HCT116 (cell line): ENCODE measurements at regions not wholly inside any gene's neighbourhood (a gene's known extent, or its start where the extent isn't known, plus 50 kb on each side); places are given as distances from the start of the nearest gene placed in this dataset.

Experiments
- ATAC-seq: fragments of 200-7000 bp; cut with Tn5 transposase; 2 replicates; pipeline ENCODE4 v1.9.1; 2020; ENCODE audit warnings: mild to moderate bottlenecking, moderate library complexity
- BruUV-seq: library from RNA; stranded (reverse); fragments of 400-500 nt; replicated peaks from 2 replicates; lab custom pipeline; 2021; lab: Mats Ljungman, UMichigan
- CTCF ChIA-PET: fragments of 300-600 bp; sonication (Branson Sonifier 250); formaldehyde crosslinking; loops from one replicate; lab custom pipeline; 2021; ENCODE audit warnings: antibody characterized with exemption; lab: Charles Lee
- POLR2A ChIA-PET: fragments of 300-600, 350-600 bp; sonication (Branson Sonifier 250); formaldehyde crosslinking; loops from one replicate; lab custom pipeline; 2021; ENCODE audit warnings: antibody characterized with exemption; lab: Charles Lee
- RAD21 ChIA-PET, 2 experiments: fragments of 300-600 bp; sonication (Branson Sonifier 250); formaldehyde crosslinking; loops; one replicate each; lab custom pipeline; 2023; ENCODE audit warnings: low total read pairs in 2 of 2; ENCODE audit not compliant: uncharacterized antibody in 2 of 2, unreplicated experiment in 2 of 2, low non-redundant PET in 1 of 2; lab: Charles Lee
- DNase-seq: peaks from one replicate; pipeline ENCODE4 v3.0.0-alpha.2; 2010; ENCODE audit warnings: low read depth, low spot score
- H2AFZ ChIP-seq: fragments of 200-600 bp; shearing (Covaris generic), sonication (generic); 2 replicates; pipeline ENCODE4 v1.6.1; 2017; ENCODE audit warnings: low read depth, mixed run types, mixed read lengths, antibody characterized with exemption, low read length; ENCODE audit not compliant: poor library complexity, severe bottlenecking
- H3K27ac ChIP-seq: 2 replicates; pipeline ENCODE4 v1.5.1; 2012; ENCODE audit warnings: low read depth, low read length
- H3K27me3 ChIP-seq: fragments of 200-600 bp; sonication (generic); 2 replicates; pipeline ENCODE4 v1.6.1; 2016; ENCODE audit warnings: mixed run types, low read length, mixed read lengths; ENCODE audit not compliant: insufficient read depth
- H3K36me3 ChIP-seq, 2 experiments: fragments of 200-500 bp in 1 of 2; fragments of 200-600 bp in 1 of 2; sonication (Bioruptor generic) in 1 of 2; sonication (generic) in 1 of 2; 2 replicates each; pipeline versions ENCODE4 v1.5.1 to v1.6.1; 2014 to 2016; ENCODE audit warnings: low read length in 2 of 2, inconsistent platforms in 1 of 2, mixed read lengths in 1 of 2, mixed run types in 1 of 2; ENCODE audit not compliant: insufficient read depth in 2 of 2, control insufficient read depth in 1 of 2
- H3K4me1 ChIP-seq, 2 experiments: fragments of 200-600 bp in 1 of 2; sonication (generic) in 1 of 2; 2 replicates each; pipeline versions ENCODE4 v1.5.1 to v1.6.1; 2012 to 2017; ENCODE audit warnings: low read length in 2 of 2, inconsistent platforms in 1 of 2, mild to moderate bottlenecking in 1 of 2, mixed read lengths in 1 of 2, mixed run types in 1 of 2, moderate library complexity in 1 of 2; ENCODE audit not compliant: insufficient read depth in 2 of 2, control insufficient read depth in 1 of 2
- H3K4me2 ChIP-seq: fragments of 200-600 bp; sonication (generic); 2 replicates; pipeline ENCODE4 v1.6.1; 2017; ENCODE audit warnings: mixed run types, low read length, mixed read lengths
- H3K4me3 ChIP-seq, 2 experiments: fragments of 200-600 bp in 1 of 2; sonication (generic) in 1 of 2; replicated peaks in 1 of 2; 2 replicates each; pipeline ENCODE4 v1.5.1; 2011 to 2016; ENCODE audit warnings: low read length in 2 of 2, control low read depth in 1 of 2, low read depth in 1 of 2, mild to moderate bottlenecking in 1 of 2, mixed read lengths in 1 of 2, mixed run types in 1 of 2
- H3K79me2 ChIP-seq: fragments of 200-600 bp; sonication (generic); 2 replicates; pipeline ENCODE4 v1.6.1; 2017; ENCODE audit warnings: mild to moderate bottlenecking, mixed run types, low read length, moderate library complexity, mixed read lengths; ENCODE audit not compliant: insufficient read depth
- H3K9ac ChIP-seq: fragments of 200-600 bp; sonication (generic); 2 replicates; pipeline ENCODE4 v1.6.1; 2016; ENCODE audit warnings: low read length, mixed read lengths
- H3K9me2 ChIP-seq: fragments of 200-600 bp; sonication (generic), shearing (Covaris generic); 2 replicates; pipeline ENCODE4 v1.6.1; 2017; ENCODE audit warnings: mixed run types, mild to moderate bottlenecking, moderate library complexity; ENCODE audit not compliant: insufficient read depth
- H3K9me3 ChIP-seq, 2 experiments: fragments of 200-500 bp in 1 of 2; fragments of 200-600 bp in 1 of 2; sonication (Bioruptor generic) in 1 of 2; sonication (generic) in 1 of 2; 2 replicates each; pipeline ENCODE4 v1.6.1; 2014 to 2017; ENCODE audit warnings: low read length in 2 of 2, mixed read lengths in 2 of 2, inconsistent platforms in 1 of 2, low read depth in 1 of 2, mild to moderate bottlenecking in 1 of 2, mixed run types in 1 of 2, moderate library complexity in 1 of 2; ENCODE audit not compliant: control insufficient read depth in 1 of 2, insufficient read depth in 1 of 2
- H4K20me1 ChIP-seq: fragments of 200-600 bp; sonication (generic), shearing (Covaris generic); 2 replicates; pipeline ENCODE4 v1.6.1; 2017; ENCODE audit warnings: mixed run types, mild to moderate bottlenecking, moderate library complexity; ENCODE audit not compliant: insufficient read depth
- CBX3 ChIP-seq: IDR thresholded peaks from 2 replicates; pipeline ENCODE4 v1.6.1; 2012; ENCODE audit warnings: low read depth
- CEBPB ChIP-seq: IDR thresholded peaks from 2 replicates; pipeline ENCODE4 v1.6.1; 2012; ENCODE audit warnings: low read depth
- EGR1 ChIP-seq: IDR thresholded peaks from 2 replicates; pipeline ENCODE4 v1.6.1; 2012; ENCODE audit warnings: low read depth
- ELF1 ChIP-seq: IDR thresholded peaks from 2 replicates; pipeline ENCODE4 v1.6.1; 2012; ENCODE audit warnings: low read depth, borderline replicate concordance
- EZH2 ChIP-seq: fragments of 200-600 bp; sonication (generic); IDR thresholded peaks from 2 replicates; pipeline ENCODE4 v1.6.1; 2017; ENCODE audit warnings: antibody characterized with exemption, mixed run types
- EZH2phosphoT487 ChIP-seq: fragments of 200-600 bp; IDR thresholded peaks from 2 replicates; pipeline ENCODE4 v1.6.1; 2018; ENCODE audit warnings: antibody characterized with exemption, borderline replicate concordance
- FOSL1 ChIP-seq: IDR thresholded peaks from 2 replicates; pipeline ENCODE4 v1.6.1; 2012; ENCODE audit warnings: low read depth
- JUND ChIP-seq: IDR thresholded peaks from 2 replicates; pipeline ENCODE4 v1.6.1; 2012
- POLR2AphosphoS5 ChIP-seq: IDR thresholded peaks from 2 replicates; pipeline ENCODE4 v1.6.1; 2011; ENCODE audit warnings: mild to moderate bottlenecking, low read depth, low read length, moderate library complexity
- SIN3A ChIP-seq: IDR thresholded peaks from 2 replicates; pipeline ENCODE4 v1.6.1; 2012; ENCODE audit warnings: low read depth
- SP1 ChIP-seq: IDR thresholded peaks from 2 replicates; pipeline ENCODE4 v1.6.1; 2012; ENCODE audit warnings: low read depth
- SRF ChIP-seq: IDR thresholded peaks from 2 replicates; pipeline ENCODE4 v1.6.1; 2012; ENCODE audit warnings: low read depth
- TCF7L2 ChIP-seq: IDR thresholded peaks from 2 replicates; pipeline ENCODE4 v1.7.0; 2011; ENCODE audit warnings: borderline replicate concordance, inconsistent platforms; ENCODE audit not compliant: insufficient read depth, insufficient read length; ENCODE audit errors: extremely low read depth
- YY1 ChIP-seq: IDR thresholded peaks from 2 replicates; pipeline ENCODE4 v1.6.1; 2011; ENCODE audit warnings: low read length, low read depth, moderate library complexity, mild to moderate bottlenecking; ENCODE audit not compliant: insufficient replicate concordance; ENCODE audit errors: extremely low read depth
- ZFX ChIP-seq: fragments of 450-650 bp; IDR thresholded peaks from 2 replicates; pipeline ENCODE4 v1.6.1; 2017
- ZNF274 ChIP-seq: fragments of 200-500 bp; sonication (Bioruptor generic); IDR thresholded peaks from 2 replicates; pipeline ENCODE4 v1.6.1; 2014; ENCODE audit warnings: mild to moderate bottlenecking, low read depth, low read length, inconsistent platforms
- intact Hi-C: fragments of 100-400 bp; cut with micrococcal nuclease; formaldehyde crosslinking; loops from 2 replicates; pipeline ENCODE4 v1.10.0; 2022
- TF ChIP-seq, protein P1 (sequence below), 3 experiments: fragments of 200-600 bp in 1 of 3; sonication (generic) in 1 of 3; IDR thresholded peaks in 2 of 3; conservative IDR thresholded peaks in 1 of 3; 2 replicates each; pipeline ENCODE4 v1.5.1; 2012 to 2017; ENCODE audit warnings: low read depth in 2 of 3, low read length in 2 of 3, antibody characterized with exemption in 1 of 3, borderline replicate concordance in 1 of 3, control low read depth in 1 of 3, mild to moderate bottlenecking in 1 of 3, mixed read lengths in 1 of 3, mixed run types in 1 of 3, moderate library complexity in 1 of 3; ENCODE audit not compliant: insufficient read depth in 1 of 3
- TF ChIP-seq, protein P2 (sequence below): IDR thresholded peaks from 2 replicates; pipeline ENCODE4 v1.6.1; 2011; ENCODE audit warnings: mild to moderate bottlenecking, low read length, moderate library complexity; ENCODE audit not compliant: insufficient replicate concordance; ENCODE audit errors: extremely low read depth

DNA sequence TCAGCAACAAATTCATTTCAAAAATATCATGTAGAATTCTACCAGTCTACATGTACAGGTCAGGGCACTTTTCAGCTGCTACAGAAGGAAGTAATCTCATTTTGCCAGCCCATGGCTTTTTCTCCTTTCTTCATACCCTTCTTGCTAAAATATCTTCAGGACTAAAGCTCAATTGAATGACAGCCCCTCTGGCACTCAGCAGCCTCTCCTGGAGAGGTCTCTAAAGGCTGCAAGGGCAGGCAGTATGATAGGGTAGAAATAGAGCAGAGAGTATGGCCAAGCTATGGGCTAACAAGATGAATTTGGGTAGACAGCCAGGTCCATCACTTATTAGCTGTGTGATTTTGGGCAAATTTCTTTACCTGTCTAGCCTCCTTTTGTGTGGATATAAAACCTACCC lies 224.6 kb upstream of the RPL34 start:
- Histone ChIP-seq H3K9me3 (no peaks in the 10 kb centered on the region), H4K20me1 (no peaks in the 10 kb centered on the region), H2AFZ (no peak overlapping the region), H3K4me1 (no peaks in the 10 kb centered on the region; a peak in 1 of 4 replicates), H3K36me3 (no peaks in the 10 kb centered on the region), H3K4me2 (no peak overlapping the region), H3K27ac (no peak overlapping the region), H3K27me3 (peaks cover 26% of the 10 kb centered on the region), H3K9ac (no peak overlapping the region), H3K79me2 (no peaks in the 10 kb centered on the region), H3K4me3 (no peak overlapping the region), H3K9me2 (no peaks in the 10 kb centered on the region)
- DNase-seq, result no peak
- BruUV-seq, result no TSS peak
- RAD21 ChIA-PET, result no interaction called here
- ATAC-seq, result no peak
- intact Hi-C loops, result no loop called here
- no peak for TF ChIP-seq ELF1
- TF ChIP-seq ZNF274, result no peak
- TF ChIP-seq EZH2, result no peak
- no peak for TF ChIP-seq SRF
- no peak for TF ChIP-seq ZFX
- no peak for TF ChIP-seq SIN3A
- TF ChIP-seq, protein P1, sequence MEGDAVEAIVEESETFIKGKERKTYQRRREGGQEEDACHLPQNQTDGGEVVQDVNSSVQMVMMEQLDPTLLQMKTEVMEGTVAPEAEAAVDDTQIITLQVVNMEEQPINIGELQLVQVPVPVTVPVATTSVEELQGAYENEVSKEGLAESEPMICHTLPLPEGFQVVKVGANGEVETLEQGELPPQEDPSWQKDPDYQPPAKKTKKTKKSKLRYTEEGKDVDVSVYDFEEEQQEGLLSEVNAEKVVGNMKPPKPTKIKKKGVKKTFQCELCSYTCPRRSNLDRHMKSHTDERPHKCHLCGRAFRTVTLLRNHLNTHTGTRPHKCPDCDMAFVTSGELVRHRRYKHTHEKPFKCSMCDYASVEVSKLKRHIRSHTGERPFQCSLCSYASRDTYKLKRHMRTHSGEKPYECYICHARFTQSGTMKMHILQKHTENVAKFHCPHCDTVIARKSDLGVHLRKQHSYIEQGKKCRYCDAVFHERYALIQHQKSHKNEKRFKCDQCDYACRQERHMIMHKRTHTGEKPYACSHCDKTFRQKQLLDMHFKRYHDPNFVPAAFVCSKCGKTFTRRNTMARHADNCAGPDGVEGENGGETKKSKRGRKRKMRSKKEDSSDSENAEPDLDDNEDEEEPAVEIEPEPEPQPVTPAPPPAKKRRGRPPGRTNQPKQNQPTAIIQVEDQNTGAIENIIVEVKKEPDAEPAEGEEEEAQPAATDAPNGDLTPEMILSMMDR (IDR thresholded peaks at IDR 0.05 in 2 of 3, conservative IDR thresholded peaks at IDR 0.05 in 1 of 3; ENCODE audit: borderline replicate concordance in 1 of 3, insufficient read depth in 1 of 3, low read depth in 2 of 3, low read length in 2 of 3), result no peak
- TF ChIP-seq FOSL1, result no peak
- TF ChIP-seq SP1, result no peak
- TF ChIP-seq, protein P2, sequence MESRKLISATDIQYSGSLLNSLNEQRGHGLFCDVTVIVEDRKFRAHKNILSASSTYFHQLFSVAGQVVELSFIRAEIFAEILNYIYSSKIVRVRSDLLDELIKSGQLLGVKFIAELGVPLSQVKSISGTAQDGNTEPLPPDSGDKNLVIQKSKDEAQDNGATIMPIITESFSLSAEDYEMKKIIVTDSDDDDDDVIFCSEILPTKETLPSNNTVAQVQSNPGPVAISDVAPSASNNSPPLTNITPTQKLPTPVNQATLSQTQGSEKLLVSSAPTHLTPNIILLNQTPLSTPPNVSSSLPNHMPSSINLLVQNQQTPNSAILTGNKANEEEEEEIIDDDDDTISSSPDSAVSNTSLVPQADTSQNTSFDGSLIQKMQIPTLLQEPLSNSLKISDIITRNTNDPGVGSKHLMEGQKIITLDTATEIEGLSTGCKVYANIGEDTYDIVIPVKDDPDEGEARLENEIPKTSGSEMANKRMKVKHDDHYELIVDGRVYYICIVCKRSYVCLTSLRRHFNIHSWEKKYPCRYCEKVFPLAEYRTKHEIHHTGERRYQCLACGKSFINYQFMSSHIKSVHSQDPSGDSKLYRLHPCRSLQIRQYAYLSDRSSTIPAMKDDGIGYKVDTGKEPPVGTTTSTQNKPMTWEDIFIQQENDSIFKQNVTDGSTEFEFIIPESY, result no peak
- TF ChIP-seq CEBPB, result no peak
- no peak for TF ChIP-seq EZH2phosphoT487
- no peak for TF ChIP-seq YY1
- no peak for TF ChIP-seq JUND
- TF ChIP-seq EGR1, result no peak
- no peak for TF ChIP-seq POLR2AphosphoS5
- no peak for TF ChIP-seq TCF7L2
- no peak for TF ChIP-seq CBX3
- POLR2A ChIA-PET, result no interaction called here
- CTCF ChIA-PET, result no interaction called here
